HFF-Myc (cell line): ENCODE measurements at regions not wholly inside any gene's neighbourhood (a gene's known extent, or its start where the extent isn't known, plus 50 kb on each side); places are given as distances from the start of the nearest gene placed in this dataset.
A peak's percentile ranks its signal among the peaks of the same experiment; 100 is the strongest.

ENCODE experiments used
- DNase-seq: peaks from one replicate; pipeline ENCODE4 v3.0.0-alpha.2; 2011; ENCODE audit warnings: low read depth; ENCODE audit errors: extremely low read depth
- H3K4me3 ChIP-seq: replicated peaks from 2 replicates; pipeline ENCODE4 v1.5.1; 2011; ENCODE audit warnings: low read depth, mild to moderate bottlenecking, control low read depth, low read length
- CTCF ChIP-seq: IDR thresholded peaks from 2 replicates; pipeline ENCODE4 v1.5.1; 2012; ENCODE audit warnings: mild to moderate bottlenecking, low read depth, low read length, control low read depth; ENCODE audit errors: missing control alignments

GRCh38 chr14:61140872-61141271, 140.3 kb downstream of the TMEM30B start:
- H3K4me3 ChIP-seq, result no peak overlapping the region
- DNase-seq, result peak; percentile 72
- TF ChIP-seq CTCF, result no peak

DNA sequence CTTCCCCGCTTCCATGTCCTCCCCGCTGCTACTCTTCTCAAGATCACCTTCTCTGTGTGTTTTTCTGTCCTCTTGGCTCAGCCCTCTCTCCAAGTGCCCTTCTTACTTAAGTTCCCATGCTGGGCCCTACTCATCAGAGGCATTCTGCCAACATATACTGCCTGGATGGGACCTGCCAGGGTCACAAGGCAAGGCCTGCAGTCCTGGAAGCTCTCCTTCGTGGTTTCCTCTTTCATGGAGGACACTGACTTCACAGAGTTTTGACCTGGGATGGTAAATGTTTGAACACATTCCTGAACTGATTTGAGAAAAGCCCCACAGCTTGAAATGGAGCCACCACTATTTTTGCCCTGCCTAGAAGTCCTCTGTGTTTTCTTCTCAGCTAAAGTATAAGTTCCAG, 140.9 kb downstream of the TMEM30B start:
- no peak overlapping the region for H3K4me3 ChIP-seq
- TF ChIP-seq CTCF, result no peak
- no peak for DNase-seq

- DNase-seq, result no peak
- TF ChIP-seq CTCF, result no peak
Measured at GRCh38 chr14:61139006-61139599, 142.0 kb downstream of the TMEM30B start.

DNA sequence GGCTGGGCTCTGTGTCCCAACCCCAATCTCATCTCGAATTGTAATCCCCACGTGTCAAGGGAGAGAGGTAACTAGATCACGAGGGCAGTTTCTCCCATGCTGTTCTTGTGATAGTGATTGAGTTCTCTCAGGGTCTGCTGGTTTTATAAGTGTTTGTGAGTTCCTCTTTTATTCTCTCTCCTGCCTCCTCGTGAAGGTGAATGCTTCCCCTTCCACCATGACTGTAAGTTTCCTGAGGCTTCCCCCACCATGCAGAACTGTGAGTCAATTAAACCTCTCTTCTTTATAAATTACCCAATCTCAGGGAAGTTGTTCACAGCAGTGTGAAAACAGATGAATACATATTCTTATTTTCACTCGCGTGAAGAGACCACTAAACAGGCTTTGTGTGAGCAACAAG, 148.2 kb downstream of the TMEM30B start:
- no peak overlapping the region for H3K4me3 ChIP-seq
- TF ChIP-seq CTCF, result no peak
- no peak for DNase-seq

More at GRCh38 chr14:61139006-61139599, 142.0 kb downstream of the TMEM30B start:
- H3K4me3 ChIP-seq, result no peak overlapping the region

DNA sequence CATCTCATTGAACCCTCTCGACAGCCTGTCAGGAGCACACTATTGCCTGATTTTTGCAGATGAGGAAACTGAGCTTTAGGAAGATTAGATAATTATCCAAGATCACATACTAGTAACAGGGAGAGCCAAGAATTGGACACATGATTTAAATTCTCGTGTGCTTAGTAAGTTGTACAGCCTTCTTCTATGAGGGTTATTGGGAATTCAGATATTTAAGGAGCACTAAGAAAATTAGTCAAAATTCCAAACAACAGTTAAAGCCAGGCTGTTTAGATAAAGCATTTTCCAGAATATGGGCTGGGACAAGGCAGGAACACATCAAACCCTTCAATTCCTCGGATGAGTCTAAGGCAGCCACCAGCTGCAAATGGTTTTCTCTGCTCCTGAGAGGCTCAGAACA, 148.8 kb downstream of the TMEM30B start:
- no peak for TF ChIP-seq CTCF
- no peak for DNase-seq
- H3K4me3 ChIP-seq, result no peak overlapping the region

DNA sequence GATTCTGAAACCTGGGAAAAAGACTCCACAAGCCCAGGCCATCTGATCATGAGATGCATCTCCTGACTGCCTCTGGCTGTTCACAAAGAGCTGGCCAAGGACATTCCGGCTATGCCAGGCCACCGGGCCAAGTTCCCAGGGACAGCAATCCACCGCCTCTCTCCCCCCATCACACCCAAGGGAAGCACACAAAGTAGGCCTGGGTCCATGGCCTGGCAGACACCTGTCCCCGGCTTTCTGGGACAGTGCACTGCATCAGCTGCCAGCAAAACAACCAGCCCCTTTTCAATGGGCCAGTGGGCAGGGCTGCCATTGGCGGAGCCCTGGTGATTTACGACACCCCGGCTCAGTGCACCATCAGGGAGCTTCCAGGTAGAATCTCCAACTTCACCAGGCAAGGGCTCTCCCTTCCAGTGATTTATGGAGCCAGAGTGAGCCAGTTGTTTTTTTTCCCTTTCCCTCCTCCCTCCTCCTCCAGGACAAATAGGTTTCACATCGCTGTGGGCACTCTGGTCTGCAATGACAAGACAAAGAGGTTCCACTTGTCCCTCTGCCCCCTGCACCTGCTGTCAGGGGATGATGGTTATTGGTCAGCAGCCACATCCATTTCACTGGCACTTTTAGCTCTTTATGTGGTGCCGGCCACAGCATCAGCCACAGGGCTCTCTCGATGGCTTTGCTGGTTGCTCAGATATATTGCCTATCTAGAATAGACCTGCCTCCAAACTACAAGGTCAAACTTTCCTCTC, 149.6 kb downstream of the SLC38A6 start:
- DNase-seq, result no peak
- no peak overlapping the region for H3K4me3 ChIP-seq
- TF ChIP-seq CTCF, result no peak

GRCh38 chr14:61129168-61129745, 148.2 kb downstream of the SLC38A6 start:
- DNase-seq, result no peak
- no peak for TF ChIP-seq CTCF
- H3K4me3 ChIP-seq, result no peak overlapping the region
